ENCODE measurements at regions not wholly inside any gene's neighbourhood (a gene's known extent, or its start where the extent isn't known, plus 50 kb on each side); places are given as distances from the start of the nearest gene placed in this dataset.

DNA sequence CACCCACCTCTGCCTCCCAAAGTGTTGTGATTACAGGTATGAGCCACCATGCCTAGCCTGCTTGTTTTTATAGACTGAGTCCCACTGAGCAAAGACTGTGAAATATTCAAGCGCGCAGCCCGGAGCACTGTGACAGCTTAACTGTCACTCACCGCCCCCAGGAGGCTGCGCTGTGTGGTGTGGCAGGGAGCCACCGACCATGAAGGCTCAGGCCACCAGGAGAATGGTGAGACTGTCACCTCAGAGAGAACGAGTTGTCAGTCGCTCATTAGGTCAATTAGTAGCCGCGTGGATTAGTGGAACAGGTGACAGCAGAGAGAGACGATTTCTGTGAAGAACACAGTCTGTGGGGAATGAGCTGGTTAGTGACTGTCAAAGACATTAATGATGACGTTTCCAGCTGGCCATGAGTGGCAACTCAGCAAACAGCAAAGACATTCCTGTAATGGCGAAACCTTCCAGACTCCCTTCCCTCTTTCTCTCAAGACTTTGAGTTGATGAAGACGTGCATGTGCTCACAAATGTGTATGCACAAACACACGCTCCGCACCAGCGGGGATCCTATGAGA lies 64.5 kb downstream of the CYCS start:
- DNase-seq (no peak), ATAC-seq (no peak)
- no peak overlapping the region for H3K27ac ChIP-seq
- H3K4me3 ChIP-seq = no peak overlapping the region
- H3K27me3 ChIP-seq = no peaks in the 10 kb centered on the region
- H3K4me1 ChIP-seq = no peaks in the 10 kb centered on the region
- TF ChIP-seq, protein P1, sequence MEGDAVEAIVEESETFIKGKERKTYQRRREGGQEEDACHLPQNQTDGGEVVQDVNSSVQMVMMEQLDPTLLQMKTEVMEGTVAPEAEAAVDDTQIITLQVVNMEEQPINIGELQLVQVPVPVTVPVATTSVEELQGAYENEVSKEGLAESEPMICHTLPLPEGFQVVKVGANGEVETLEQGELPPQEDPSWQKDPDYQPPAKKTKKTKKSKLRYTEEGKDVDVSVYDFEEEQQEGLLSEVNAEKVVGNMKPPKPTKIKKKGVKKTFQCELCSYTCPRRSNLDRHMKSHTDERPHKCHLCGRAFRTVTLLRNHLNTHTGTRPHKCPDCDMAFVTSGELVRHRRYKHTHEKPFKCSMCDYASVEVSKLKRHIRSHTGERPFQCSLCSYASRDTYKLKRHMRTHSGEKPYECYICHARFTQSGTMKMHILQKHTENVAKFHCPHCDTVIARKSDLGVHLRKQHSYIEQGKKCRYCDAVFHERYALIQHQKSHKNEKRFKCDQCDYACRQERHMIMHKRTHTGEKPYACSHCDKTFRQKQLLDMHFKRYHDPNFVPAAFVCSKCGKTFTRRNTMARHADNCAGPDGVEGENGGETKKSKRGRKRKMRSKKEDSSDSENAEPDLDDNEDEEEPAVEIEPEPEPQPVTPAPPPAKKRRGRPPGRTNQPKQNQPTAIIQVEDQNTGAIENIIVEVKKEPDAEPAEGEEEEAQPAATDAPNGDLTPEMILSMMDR (IDR thresholded peaks at IDR 0.05) = no peak
- H3K36me3 ChIP-seq = no peaks in the 10 kb centered on the region
- no peaks in the 10 kb centered on the region for H3K9me3 ChIP-seq
- intact Hi-C loops (cut with DNase I) = no loop called here

- H3K36me3 ChIP-seq = no peaks in the 10 kb centered on the region
- no peak overlapping the region for H3K4me3 ChIP-seq
- no peaks in the 10 kb centered on the region for H3K9me3 ChIP-seq
- TF ChIP-seq, protein P1 (IDR thresholded peaks at IDR 0.05) = no peak
- intact Hi-C loops (cut with DNase I) = no loop called here
- ATAC-seq (no peak), DNase-seq (no peak)
- no peaks in the 10 kb centered on the region for H3K27me3 ChIP-seq
- no peak overlapping the region for H3K27ac ChIP-seq
- H3K4me1 ChIP-seq = no peaks in the 10 kb centered on the region
These were observed 65.5 kb downstream of the CYCS start for GRCh38 chr7:25059576-25059975.

GRCh38 chr7:25056368-25056767 lies 68.7 kb downstream of the CYCS start:
- Histone ChIP-seq H3K27me3 (no peaks in the 10 kb centered on the region), H3K27ac (no peak overlapping the region), H3K36me3 (no peaks in the 10 kb centered on the region), H3K4me1 (no peaks in the 10 kb centered on the region), H3K9me3 (no peaks in the 10 kb centered on the region), H3K4me3 (no peak overlapping the region)
- TF ChIP-seq, protein P1 (IDR thresholded peaks at IDR 0.05) = no peak
- DNase-seq (no peak), ATAC-seq (no peak)
- intact Hi-C loops (cut with DNase I) = no loop called here

GRCh38 chr7:25055520-25056220 lies 69.4 kb downstream of the CYCS start:
- ATAC-seq (no peak), DNase-seq (no peak)
- Histone ChIP-seq H3K9me3 (no peaks in the 10 kb centered on the region), H3K4me1 (no peaks in the 10 kb centered on the region), H3K27me3 (no peaks in the 10 kb centered on the region), H3K4me3 (no peak overlapping the region), H3K27ac (no peak overlapping the region), H3K36me3 (no peaks in the 10 kb centered on the region)
- intact Hi-C loops (cut with DNase I) = no loop called here
- TF ChIP-seq, protein P1 (IDR thresholded peaks at IDR 0.05) = no peak

DNA sequence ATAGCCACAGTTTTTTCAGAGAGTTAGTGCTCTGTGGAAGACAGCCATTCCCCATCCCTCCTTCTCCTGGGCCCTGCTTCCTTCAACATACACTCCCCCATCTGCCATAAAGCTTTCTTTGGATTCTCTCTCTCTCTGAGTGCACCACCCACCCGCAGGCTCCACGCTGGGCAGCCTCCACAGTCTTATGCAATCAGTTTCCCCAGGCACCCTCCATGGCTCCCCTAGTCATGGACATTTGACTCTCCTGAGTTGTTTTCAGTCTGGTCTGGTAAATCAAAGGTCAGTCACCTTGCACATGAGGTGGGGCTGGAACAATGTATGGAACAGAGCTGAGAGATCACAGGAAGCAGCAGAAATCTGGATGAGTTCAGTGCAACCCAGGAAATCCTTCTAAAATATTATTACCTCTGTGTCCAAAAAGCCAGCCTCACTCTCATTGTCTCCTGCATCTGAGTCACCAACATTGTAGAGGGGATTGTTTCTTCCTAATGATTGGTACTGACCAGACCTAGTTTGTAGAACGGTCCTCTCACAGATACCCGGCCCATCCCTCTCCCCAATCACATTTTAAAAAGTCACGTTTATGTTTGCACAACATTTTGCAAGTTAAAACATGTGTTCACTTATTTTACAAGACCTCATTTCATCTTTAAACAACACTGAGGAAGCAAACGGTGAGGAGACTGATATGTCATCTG lies 70.1 kb downstream of the CYCS start:
- DNase-seq (no peak), ATAC-seq (no peak)
- Histone ChIP-seq H3K4me3 (no peak overlapping the region), H3K4me1 (no peaks in the 10 kb centered on the region), H3K27me3 (no peaks in the 10 kb centered on the region), H3K27ac (no peak overlapping the region), H3K9me3 (no peaks in the 10 kb centered on the region), H3K36me3 (no peaks in the 10 kb centered on the region)
- intact Hi-C loops (cut with DNase I) = no loop called here
- TF ChIP-seq, protein P1 (IDR thresholded peaks at IDR 0.05) = no peak
